GM21360 (cell line): ENCODE measurements at regions not wholly inside any gene's neighbourhood (a gene's known extent, or its start where the extent isn't known, plus 50 kb on each side); places are given as distances from the start of the nearest gene placed in this dataset.
"Not testable (repeated sequence)": the region's sequence is repeated elsewhere in the genome, so short reads cannot be mapped to it uniquely, and the experiment has no call there.

Source experiments
- ATAC-seq: cut with Tn5 transposase; IDR thresholded peaks from one replicate; pipeline ENCODE4 v1.9.1; 2021; ENCODE audit warnings: mild to moderate bottlenecking, moderate library complexity; ENCODE audit not compliant: unreplicated experiment

DNA sequence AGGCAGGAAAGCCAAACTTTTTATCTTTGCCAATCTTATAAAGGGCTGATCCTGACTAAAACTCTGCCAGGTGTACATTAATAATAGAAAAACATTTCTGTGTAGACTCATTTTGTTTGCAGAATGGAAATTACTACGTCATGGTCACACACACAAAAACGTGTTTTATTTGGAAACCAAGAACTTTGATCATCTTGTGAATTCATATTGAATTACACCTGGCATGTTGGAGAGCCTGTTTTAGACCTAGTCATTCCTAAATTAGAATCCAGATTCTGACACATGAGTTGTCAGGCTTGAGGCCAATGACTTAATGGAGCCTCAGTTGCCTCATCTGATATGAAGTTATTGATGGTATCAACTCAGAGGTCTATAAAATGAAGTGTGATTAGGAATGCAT is 235.6 kb upstream of the TENM4 start:
- ATAC-seq: no peak

- ATAC-seq: no peak
These were observed 234.3 kb upstream of the TENM4 start for GRCh38 chr11:79675081-79675480.

- no peak for ATAC-seq
These were observed 232.0 kb upstream of the TENM4 start for GRCh38 chr11:79672786-79673185.

- no peak for ATAC-seq
These were observed 230.6 kb upstream of the TENM4 start for GRCh38 chr11:79671401-79671800.

DNA sequence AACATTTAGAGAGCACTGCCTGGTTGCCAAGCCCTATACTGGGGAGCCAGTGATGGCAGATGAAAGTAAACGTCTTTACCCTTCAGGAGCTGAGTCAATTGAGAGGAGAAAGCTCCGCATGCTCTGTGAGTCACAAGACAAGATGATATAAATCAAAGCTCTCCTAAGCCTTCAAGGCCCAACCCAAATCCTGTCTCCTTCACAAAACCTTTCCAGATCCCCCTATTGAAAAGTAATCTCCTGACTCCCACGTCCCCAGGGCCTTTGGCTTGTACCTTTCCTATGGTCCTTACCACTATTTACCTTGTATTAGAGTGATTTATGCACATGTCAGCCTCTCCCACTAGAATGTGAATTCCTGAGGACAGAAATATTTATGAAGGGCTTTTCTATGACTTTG is 230.1 kb upstream of the TENM4 start:
- ATAC-seq: no peak

- no peak for ATAC-seq
These were observed 227.7 kb upstream of the TENM4 start for GRCh38 chr11:79668575-79668974.

DNA sequence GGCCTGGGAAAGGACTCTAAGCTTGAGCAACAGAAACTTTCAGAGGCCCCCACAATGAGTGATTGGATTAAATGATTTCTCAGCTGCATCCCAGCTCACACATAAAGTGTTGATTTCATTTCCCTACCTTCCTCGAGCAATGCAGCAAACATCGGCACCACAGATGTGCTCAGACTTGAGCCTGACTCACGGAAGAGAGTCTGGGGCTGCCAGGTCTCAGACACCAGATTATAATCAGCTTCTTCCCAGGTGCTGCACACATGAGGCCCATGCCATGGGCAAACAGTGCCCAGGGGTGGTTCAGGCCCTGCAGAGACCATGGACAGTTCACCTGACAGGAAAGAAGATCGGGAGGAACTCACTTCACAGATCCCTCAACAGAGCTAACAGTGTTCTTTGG is 226.6 kb upstream of the TENM4 start:
- no peak for ATAC-seq

DNA sequence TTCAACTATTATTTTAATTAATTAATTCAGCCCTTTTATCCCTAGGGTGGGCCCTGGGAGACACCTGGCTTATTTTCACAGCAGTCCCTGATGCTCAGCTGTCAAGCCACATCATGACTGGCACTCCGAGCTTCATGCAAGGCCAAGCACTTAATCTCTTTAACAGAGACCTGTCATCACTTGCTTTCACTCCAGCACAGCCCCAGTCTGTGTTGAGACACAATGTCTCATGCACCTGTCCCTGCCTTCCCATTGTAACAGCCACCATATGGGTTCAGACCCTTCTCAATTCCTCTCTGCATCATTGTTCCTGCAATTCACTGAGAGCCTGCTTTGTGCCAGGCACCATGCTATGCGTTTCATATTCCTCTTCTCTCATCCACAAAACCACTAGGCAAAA is 222.2 kb upstream of the TENM4 start:
- ATAC-seq: no peak

- ATAC-seq: no peak
These were observed 220.5 kb upstream of the TENM4 start for GRCh38 chr11:79661373-79661772.

DNA sequence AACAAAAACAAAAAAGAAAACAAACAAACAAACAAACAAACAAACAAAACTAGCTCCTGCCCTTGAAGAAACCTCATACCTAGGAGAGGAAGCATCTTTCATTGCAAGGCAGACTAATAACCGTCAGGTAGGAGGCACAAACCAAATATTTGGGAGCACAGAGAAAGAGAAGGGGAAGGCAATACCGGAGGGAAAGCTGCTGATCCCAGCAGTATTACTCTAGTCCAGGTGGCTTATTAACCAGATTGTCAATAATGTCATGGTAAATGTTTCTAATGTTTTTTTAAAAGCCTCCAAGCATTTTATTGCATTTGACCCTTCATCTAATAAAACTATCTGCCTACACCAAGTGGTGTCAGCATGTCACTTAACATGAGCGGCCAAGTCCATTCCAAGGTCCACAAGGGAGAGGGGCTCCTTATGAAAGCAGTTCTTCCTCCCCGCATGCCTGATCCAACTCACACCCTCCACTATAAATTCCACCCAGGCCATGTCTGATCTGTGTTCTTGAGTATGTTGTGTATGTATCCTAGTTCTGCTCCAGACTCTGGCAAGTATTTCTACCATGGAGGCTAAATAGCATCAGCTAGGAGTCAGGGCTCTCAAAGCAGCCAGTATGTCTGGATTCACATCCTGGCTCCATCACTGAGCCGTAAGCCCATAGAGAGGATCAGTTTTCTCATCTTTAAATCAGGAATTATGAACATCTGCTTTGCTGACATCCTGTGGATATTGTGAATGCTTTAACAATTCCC is 208.1 kb upstream of the TENM4 start:
- no peak for ATAC-seq

GRCh38 chr11:79637219-79637618 is 196.4 kb upstream of the TENM4 start:
- ATAC-seq: no peak

GRCh38 chr11:79634905-79635304 is 194.1 kb upstream of the TENM4 start:
- no peak for ATAC-seq

- ATAC-seq: no peak
These were observed 186.5 kb upstream of the TENM4 start for GRCh38 chr11:79627281-79627680.

DNA sequence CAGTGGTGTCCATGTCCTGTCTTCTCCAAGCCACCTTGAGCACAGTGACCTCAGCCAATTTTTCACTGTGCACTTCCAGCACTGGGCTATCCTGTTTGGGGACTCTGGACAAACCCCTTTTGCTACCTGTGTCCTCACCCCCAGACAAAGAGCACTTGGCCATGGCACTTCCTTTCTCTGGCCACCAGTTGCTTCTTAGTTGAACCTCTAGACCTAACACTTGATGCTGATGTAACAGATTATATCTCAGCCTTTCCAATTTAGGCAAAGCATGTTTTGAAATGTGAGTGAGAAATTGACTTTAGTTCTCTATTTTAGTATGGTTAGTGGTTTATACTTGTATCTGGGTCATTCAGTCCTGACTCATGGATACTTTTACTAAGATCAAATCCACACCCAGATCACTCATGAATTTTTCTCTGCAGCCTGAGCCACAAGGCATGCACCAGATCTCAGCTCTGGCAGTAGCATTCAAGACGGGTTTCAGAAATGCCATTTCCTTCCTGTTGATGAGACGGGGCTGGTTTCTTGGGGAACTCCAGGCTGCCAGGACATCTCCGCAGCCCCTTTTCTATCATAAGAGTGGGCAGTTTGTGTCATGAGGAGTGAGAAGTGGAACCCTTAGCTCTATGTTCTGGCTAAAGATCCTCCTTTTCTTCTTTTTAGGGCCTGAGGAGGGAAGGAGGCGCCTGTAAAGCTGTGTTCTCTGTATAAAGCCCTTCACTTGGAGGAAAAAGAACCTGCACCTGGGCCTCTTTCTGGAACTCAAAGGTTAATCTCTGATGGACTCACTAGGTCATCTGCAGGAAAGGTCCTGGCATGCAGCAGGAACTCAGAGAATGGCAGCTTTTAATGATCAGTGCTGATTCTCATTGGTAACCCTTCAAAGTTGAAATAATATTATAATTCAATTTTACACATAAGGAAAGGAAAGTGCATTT is 185.6 kb upstream of the TENM4 start:
- no peak for ATAC-seq

- no peak for ATAC-seq
These were observed 182.5 kb upstream of the TENM4 start for GRCh38 chr11:79623375-79623774.

DNA sequence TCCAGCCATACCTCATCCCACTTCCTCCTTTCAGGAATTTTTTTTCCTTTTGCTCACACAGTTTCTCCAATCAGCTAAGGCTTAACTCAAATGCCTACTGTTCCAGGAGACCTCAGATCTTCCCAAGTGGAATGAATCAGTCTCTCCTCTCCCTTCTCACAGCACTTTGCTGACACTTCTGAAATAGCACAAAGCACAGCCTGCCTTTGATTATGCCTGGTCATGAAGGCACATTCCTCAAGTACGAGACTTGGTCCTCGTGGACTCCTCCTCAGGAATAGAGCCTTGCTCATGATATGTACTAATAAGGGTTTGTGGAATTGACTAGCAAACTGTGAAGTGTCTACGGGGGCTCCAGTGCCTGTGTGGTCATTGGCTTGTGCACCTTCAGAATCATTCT is 176.7 kb upstream of the TENM4 start:
- no peak for ATAC-seq

DNA sequence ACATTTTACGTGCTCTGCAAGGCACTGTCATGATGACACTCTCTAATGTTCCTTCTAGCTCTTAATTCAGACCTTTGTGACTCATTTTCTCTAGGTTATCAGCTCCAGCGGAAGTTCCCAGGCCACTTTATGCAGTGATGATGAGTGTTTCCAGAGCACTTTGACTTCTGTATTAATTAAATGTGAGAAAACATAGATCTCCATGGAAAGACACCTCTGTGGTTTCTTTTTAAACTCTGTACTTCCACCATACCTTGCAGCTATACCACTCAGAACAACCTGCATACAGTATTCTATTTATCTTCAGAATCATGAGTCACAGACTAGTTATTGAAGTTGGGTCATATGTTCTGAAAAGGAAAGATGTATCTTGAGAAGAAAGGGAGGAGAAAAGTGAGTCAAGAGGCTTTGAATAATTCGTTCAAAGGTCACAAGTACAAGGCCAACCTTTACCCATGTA is 175.6 kb upstream of the TENM4 start:
- no peak for ATAC-seq

DNA sequence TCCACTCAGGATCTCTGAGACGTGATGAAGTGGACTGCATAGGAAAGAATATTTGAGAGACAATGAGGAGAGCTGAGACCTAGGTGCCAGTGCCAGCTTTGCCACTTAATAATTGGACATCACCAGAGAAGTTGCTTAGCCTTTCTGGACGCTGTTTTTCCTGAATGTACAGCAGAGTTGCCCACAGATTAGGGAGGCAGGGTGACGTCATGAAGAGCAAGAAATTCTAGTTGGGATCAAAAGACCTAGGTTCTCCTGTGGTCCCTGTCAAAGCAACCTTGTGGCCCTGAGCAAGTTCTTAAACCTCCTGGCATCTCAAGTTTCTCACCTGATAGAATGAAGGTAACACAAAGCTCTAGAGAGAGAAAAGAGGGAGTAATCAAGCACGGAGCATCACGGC is 174.6 kb upstream of the TENM4 start:
- no peak for ATAC-seq

- no peak for ATAC-seq
These were observed 169.8 kb upstream of the TENM4 start for GRCh38 chr11:79610678-79611077.

GRCh38 chr11:79610139-79610538 is 169.3 kb upstream of the TENM4 start:
- no peak for ATAC-seq

DNA sequence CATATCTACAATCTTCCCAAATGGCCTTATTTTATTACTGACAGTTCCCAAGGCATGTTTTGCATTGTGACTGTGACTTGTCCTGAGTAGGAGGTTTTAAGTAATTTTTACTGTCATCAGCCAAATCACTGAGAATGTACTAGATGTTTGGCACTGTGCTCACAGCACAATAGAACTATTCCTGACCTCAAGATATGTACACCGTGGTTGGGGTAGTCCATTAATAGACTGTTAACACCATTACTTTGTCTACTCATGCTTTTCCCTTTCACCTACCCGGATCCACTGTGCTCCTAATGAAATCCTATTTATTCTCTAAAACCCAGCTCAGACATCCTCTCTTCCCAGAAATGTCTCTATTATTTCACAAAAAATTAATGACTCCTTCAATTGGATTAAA is 168.7 kb upstream of the TENM4 start:
- ATAC-seq: no peak

DNA sequence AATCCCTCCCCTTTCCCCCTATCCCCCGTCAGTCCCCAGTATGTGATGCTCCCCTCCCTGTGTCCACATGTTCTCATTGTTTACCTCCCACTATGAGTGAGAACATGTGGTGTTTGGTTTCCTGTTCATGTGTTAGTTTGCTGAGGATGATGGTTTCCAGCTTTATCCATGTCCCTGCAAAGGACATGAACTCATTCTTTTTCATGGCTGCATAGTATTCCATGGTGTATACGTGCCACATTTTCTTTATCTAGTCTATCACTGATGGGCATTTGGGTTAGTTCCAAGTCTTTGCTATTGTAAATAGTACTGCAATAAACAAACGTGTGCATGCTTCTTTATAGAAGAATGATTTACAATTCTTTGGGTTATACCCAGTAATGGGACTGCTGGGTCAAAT is 165.6 kb upstream of the TENM4 start:
- not testable (repeated sequence) for ATAC-seq
